B cell (primary cell): ENCODE measurements at regions not wholly inside any gene's neighbourhood (a gene's known extent, or its start where the extent isn't known, plus 50 kb on each side); places are given as distances from the start of the nearest gene placed in this dataset.

ENCODE experiments used
- ATAC-seq: fragments of 200-7000 bp; cut with Tn5 transposase; one replicate; pipeline ENCODE4 v1.10.0; 2021; ENCODE audit warnings: low read depth, mild to moderate bottlenecking, moderate number of reproducible peaks, moderate library complexity
- CTCF ChIA-PET: fragments of 350-600 bp; sonication (Branson Sonifier 250); formaldehyde crosslinking; loops from one replicate; lab custom pipeline; 2021; ENCODE audit warnings: antibody characterized with exemption, inconsistent platforms; lab: Charles Lee
- POLR2A ChIA-PET: fragments of 350-600 bp; sonication (Branson Sonifier 250); formaldehyde crosslinking; loops from one replicate; lab custom pipeline; 2021; ENCODE audit warnings: antibody characterized with exemption; lab: Charles Lee
- DNase-seq: peaks from one replicate; pipeline ENCODE4 v3.0.0; 2013
- H2AFZ ChIP-seq: 2 replicates; pipeline ENCODE4 v1.6.1; 2012; ENCODE audit warnings: mild to moderate bottlenecking, low read depth, low read length; ENCODE audit not compliant: insufficient read depth, poor library complexity, severe bottlenecking
- H3K27ac ChIP-seq, 2 donors: 1 replicate in 1 of 2; 2 replicates in 1 of 2; pipeline ENCODE4 v1.5.1; 2012 to 2013; ENCODE audit warnings: low read length in 2 of 2, mild to moderate bottlenecking in 2 of 2, moderate library complexity in 1 of 2
- H3K27me3 ChIP-seq, 4 experiments: fragments of 200-600 bp in 1 of 4; sonication (generic) in 1 of 4; replicated peaks in 1 of 4; 1 replicate in 2 of 4; 2 replicates in 2 of 4; pipeline versions ENCODE4 v1.6.1 to v1.7.0; 2013 to 2016; ENCODE audit warnings: low read length in 3 of 4, mild to moderate bottlenecking in 2 of 4, mixed read lengths in 1 of 4, moderate library complexity in 1 of 4; ENCODE audit not compliant: insufficient read depth in 4 of 4, control insufficient read depth in 3 of 4; ENCODE audit errors: control extremely low read depth in 1 of 4
- H3K36me3 ChIP-seq, 2 experiments: replicated peaks in 1 of 2; 1 replicate in 1 of 2; 2 replicates in 1 of 2; pipeline versions ENCODE4 v1.6.1 to v1.7.1; 2013; ENCODE audit warnings: low read length in 1 of 2; ENCODE audit not compliant: insufficient read depth in 2 of 2, control insufficient read depth in 1 of 2; ENCODE audit errors: control extremely low read depth in 1 of 2, extremely low read depth in 1 of 2
- H3K4me1 ChIP-seq, 2 donors: fragments of 200-600 bp in 1 of 2; sonication (generic) in 1 of 2; 1 replicate in 1 of 2; 2 replicates in 1 of 2; pipeline versions ENCODE4 v1.5.1 to v1.6.1; 2013 to 2017; ENCODE audit warnings: low read length in 2 of 2; ENCODE audit not compliant: control insufficient read depth in 2 of 2, insufficient read depth in 2 of 2
- H3K4me2 ChIP-seq: replicated peaks from 2 replicates; pipeline ENCODE3; 2012; ENCODE audit warnings: mild to moderate bottlenecking, low read depth, low read length; ENCODE audit not compliant: poor library complexity, severe bottlenecking
- H3K4me3 ChIP-seq, 5 experiments: fragments of 200-600 bp in 1 of 5; sonication (generic) in 1 of 5; 1 replicate in 3 of 5; 2 replicates in 2 of 5; pipeline versions ENCODE4 v1.5.1 to v1.7.0; 2011 to 2016; ENCODE audit warnings: low read length in 4 of 5, mild to moderate bottlenecking in 4 of 5, low read depth in 2 of 5, control low read depth in 1 of 5, moderate library complexity in 1 of 5; ENCODE audit not compliant: insufficient read depth in 1 of 5; ENCODE audit errors: control extremely low read depth in 1 of 5, extremely low read depth in 1 of 5
- H3K79me2 ChIP-seq: fragments of 200-600 bp; sonication (generic); one replicate; pipeline ENCODE4 v1.6.0; 2016; ENCODE audit warnings: low read length; ENCODE audit not compliant: control insufficient read depth, insufficient read depth
- H3K9ac ChIP-seq: fragments of 200-600 bp; sonication (generic); 2 replicates; pipeline ENCODE4 v1.6.1; 2017; ENCODE audit warnings: mild to moderate bottlenecking, low read length, moderate library complexity
- H3K9me3 ChIP-seq, 3 donors: one replicate each; pipeline versions ENCODE4 v1.6.1 to v1.7.1; 2013; ENCODE audit warnings: low read length in 2 of 3; ENCODE audit not compliant: control insufficient read depth in 2 of 3, insufficient read depth in 1 of 3; ENCODE audit errors: control extremely low read depth in 1 of 3
- H4K20me1 ChIP-seq: 2 replicates; pipeline ENCODE4 v1.6.0; 2012; ENCODE audit warnings: mild to moderate bottlenecking, low read length; ENCODE audit not compliant: insufficient read depth, control insufficient read depth, poor library complexity, severe bottlenecking
- H3K27ac Mint-ChIP-seq: one replicate; pipeline ENCODE4 v1.8.0; 2021; ENCODE audit warnings: mixed read lengths
- H3K27me3 Mint-ChIP-seq: one replicate; pipeline ENCODE4 v1.8.0; 2021; ENCODE audit warnings: mixed read lengths
- H3K4me1 Mint-ChIP-seq: one replicate; pipeline ENCODE4 v1.8.0; 2021; ENCODE audit warnings: mixed read lengths
- H3K4me3 Mint-ChIP-seq: one replicate; pipeline ENCODE4 v1.8.0; 2021; ENCODE audit warnings: mixed read lengths
- H3K9me3 Mint-ChIP-seq: one replicate; pipeline ENCODE4 v1.8.0; 2022; ENCODE audit warnings: mixed read lengths; ENCODE audit not compliant: insufficient read depth
- EZH2 ChIP-seq: IDR thresholded peaks from 2 replicates; pipeline ENCODE4 v1.6.1; 2012; ENCODE audit warnings: borderline replicate concordance, low read depth, mild to moderate bottlenecking, moderate library complexity, low read length; ENCODE audit not compliant: insufficient read depth, poor library complexity, severe bottlenecking
- WGBS: methylation state at CpG from one replicate; pipeline ENCODE4 v1.1.5; 2013; ENCODE audit warnings: missing lambda C conversion rate; ENCODE audit not compliant: insufficient coverage; 5-methylcytosine and 5-hydroxymethylcytosine counted together
- intact Hi-C: fragments of 100-400 bp; cut with micrococcal nuclease; formaldehyde crosslinking; loops from one replicate; pipeline ENCODE4 v1.10.0; 2022
- TF ChIP-seq, protein P1 (sequence below): fragments of 200-600 bp; IDR thresholded peaks from one replicate; pipeline ENCODE4 v1.8.0; 2022; ENCODE audit warnings: antibody characterized with exemption, mild to moderate bottlenecking

DNA sequence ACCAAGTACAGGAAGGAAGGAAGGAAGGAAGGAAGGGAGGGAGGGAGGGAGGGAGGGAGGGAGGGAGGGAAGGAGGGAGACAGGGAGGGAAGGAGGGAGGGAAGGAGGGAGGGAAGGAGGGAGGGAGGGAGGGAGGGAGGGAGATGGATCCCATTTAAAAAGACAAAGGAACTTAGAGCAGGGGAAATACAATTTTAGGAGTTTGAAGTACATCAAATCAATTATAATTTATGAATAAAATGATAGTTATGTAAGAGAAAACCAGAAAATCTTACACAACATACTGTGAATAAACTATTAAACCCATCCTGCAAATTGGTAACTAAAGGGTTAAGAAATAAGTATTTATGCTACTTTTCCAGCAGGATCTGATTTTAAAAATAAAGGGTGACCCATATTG, 475.9 kb downstream of the HDGFL1 start:
- intact Hi-C loops = no loop called here
- DNase-seq = no peak
- Histone ChIP-seq H3K79me2 (no peaks in the 10 kb centered on the region), H3K27me3 (no peaks in the 10 kb centered on the region), H4K20me1 (no peaks in the 10 kb centered on the region), H3K9me3 (peaks cover 0 to 3% (median 3%) of the 10 kb centered on the region in 3 donors), H3K27ac (no peak overlapping the region), H3K4me3 (no peak overlapping the region), H2AFZ (no peak overlapping the region), H3K9ac (no peak overlapping the region), H3K4me2 (no peak overlapping the region), H3K4me1 (no peaks in the 10 kb centered on the region), H3K36me3 (no peaks in the 10 kb centered on the region)
- ATAC-seq = no peak
- H3K27me3 Mint-ChIP-seq = no peaks in the 10 kb centered on the region
- H3K27ac Mint-ChIP-seq = no peak overlapping the region
- no peaks in the 10 kb centered on the region for H3K4me1 Mint-ChIP-seq
- peaks cover 4% of the 10 kb centered on the region for H3K9me3 Mint-ChIP-seq
- ChIA-PET CTCF (no interaction called here), POLR2A (no interaction called here)
- TF ChIP-seq EZH2 = no peak
- TF ChIP-seq, protein P1, sequence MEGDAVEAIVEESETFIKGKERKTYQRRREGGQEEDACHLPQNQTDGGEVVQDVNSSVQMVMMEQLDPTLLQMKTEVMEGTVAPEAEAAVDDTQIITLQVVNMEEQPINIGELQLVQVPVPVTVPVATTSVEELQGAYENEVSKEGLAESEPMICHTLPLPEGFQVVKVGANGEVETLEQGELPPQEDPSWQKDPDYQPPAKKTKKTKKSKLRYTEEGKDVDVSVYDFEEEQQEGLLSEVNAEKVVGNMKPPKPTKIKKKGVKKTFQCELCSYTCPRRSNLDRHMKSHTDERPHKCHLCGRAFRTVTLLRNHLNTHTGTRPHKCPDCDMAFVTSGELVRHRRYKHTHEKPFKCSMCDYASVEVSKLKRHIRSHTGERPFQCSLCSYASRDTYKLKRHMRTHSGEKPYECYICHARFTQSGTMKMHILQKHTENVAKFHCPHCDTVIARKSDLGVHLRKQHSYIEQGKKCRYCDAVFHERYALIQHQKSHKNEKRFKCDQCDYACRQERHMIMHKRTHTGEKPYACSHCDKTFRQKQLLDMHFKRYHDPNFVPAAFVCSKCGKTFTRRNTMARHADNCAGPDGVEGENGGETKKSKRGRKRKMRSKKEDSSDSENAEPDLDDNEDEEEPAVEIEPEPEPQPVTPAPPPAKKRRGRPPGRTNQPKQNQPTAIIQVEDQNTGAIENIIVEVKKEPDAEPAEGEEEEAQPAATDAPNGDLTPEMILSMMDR = no peak
- no peak overlapping the region for H3K4me3 Mint-ChIP-seq

DNA sequence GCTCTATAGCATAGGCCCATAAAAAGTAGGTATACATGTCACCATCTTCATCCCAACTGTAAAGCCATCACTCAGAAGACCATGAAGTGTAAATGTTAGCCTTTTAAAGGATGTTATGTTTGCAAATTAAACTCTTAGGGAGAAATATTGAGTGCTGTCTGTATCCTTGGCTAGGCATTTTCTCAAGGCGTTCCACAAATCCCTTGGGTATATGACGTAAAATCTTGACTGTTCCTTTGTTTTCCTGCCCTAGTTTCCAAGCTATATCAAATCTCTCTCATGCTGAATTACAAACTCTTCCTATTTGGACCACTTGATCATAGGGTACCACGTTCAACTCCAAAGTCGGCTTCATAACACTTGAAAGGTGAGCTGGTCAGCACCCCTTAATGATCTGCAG, 486.2 kb downstream of the HDGFL1 start:
- no peak overlapping the region for H3K27ac ChIP-seq
- H3K9ac ChIP-seq = no peak overlapping the region
- H4K20me1 ChIP-seq = no peaks in the 10 kb centered on the region
- no peaks in the 10 kb centered on the region for H3K4me1 ChIP-seq
- POLR2A ChIA-PET = no interaction called here
- no peaks in the 10 kb centered on the region for H3K27me3 Mint-ChIP-seq
- H3K4me3 ChIP-seq = no peak overlapping the region
- no peak overlapping the region for H3K4me3 Mint-ChIP-seq
- intact Hi-C loops = no loop called here
- H3K9me3 Mint-ChIP-seq = peaks cover 7% of the 10 kb centered on the region
- H3K36me3 ChIP-seq = no peaks in the 10 kb centered on the region
- CTCF ChIA-PET = no interaction called here
- ATAC-seq (no peak), DNase-seq (no peak)
- TF ChIP-seq, protein P1 = no peak
- TF ChIP-seq EZH2 = no peak
- H3K4me1 Mint-ChIP-seq = no peaks in the 10 kb centered on the region
- H3K27ac Mint-ChIP-seq = no peak overlapping the region
- 86% methylated on average over 4 of the region's 4 CpGs for WGBS
- no peak overlapping the region for H2AFZ ChIP-seq
- no peaks in the 10 kb centered on the region for H3K27me3 ChIP-seq
- peaks cover 0 to 6% (median 2%) of the 10 kb centered on the region in 3 donors for H3K9me3 ChIP-seq
- no peak overlapping the region for H3K4me2 ChIP-seq
- H3K79me2 ChIP-seq = no peaks in the 10 kb centered on the region
